ENCODE measurements at regions not wholly inside any gene's neighbourhood (a gene's known extent, or its start where the extent isn't known, plus 50 kb on each side); places are given as distances from the start of the nearest gene placed in this dataset.

DNA sequence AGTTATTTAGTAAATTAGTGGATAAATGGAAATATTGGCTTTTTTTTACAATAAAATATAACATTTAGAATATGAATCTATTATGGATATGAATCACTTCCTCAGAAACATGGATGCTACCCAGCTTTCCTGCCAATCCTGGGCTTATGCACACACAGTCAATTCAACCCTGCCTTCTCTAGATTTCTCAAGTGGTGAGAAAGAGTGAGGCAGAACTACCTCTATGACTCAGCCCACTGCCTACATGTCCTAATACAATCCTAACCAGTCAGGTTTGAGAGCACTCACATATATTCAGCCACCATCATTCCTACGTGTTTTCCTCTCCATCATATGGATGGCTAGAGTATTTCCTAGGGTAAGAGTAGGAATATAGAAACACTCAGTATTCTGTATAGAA is 91.1 kb upstream of the ANKRD50 start:
- H3K27me3 ChIP-seq (replicated peaks; ENCODE audit: insufficient read depth, low read depth, low read length, poor library complexity): no peaks in the 10 kb centered on the region
- DNase-seq (ENCODE audit: low spot score): no peak
- CTCF ChIA-PET: no interaction called here
- no peaks in the 10 kb centered on the region for H3K36me3 ChIP-seq (ENCODE audit: insufficient read depth, low read length, poor library complexity, severe bottlenecking)
- intact Hi-C loops (cut with micrococcal nuclease; ENCODE audit: unreplicated experiment): no loop called here
- POLR2A ChIA-PET (ENCODE audit: low non-redundant PET): no interaction called here
- no peak overlapping the region for H3K4me3 ChIP-seq (ENCODE audit: low read depth, low read length, poor library complexity, severe bottlenecking)
- TF ChIP-seq EZH2 (IDR thresholded peaks at IDR 0.05; ENCODE audit: borderline replicate concordance, low read depth, low read length, poor library complexity, severe bottlenecking): no peak
- TF ChIP-seq, protein P1, sequence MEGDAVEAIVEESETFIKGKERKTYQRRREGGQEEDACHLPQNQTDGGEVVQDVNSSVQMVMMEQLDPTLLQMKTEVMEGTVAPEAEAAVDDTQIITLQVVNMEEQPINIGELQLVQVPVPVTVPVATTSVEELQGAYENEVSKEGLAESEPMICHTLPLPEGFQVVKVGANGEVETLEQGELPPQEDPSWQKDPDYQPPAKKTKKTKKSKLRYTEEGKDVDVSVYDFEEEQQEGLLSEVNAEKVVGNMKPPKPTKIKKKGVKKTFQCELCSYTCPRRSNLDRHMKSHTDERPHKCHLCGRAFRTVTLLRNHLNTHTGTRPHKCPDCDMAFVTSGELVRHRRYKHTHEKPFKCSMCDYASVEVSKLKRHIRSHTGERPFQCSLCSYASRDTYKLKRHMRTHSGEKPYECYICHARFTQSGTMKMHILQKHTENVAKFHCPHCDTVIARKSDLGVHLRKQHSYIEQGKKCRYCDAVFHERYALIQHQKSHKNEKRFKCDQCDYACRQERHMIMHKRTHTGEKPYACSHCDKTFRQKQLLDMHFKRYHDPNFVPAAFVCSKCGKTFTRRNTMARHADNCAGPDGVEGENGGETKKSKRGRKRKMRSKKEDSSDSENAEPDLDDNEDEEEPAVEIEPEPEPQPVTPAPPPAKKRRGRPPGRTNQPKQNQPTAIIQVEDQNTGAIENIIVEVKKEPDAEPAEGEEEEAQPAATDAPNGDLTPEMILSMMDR (conservative IDR thresholded peaks at IDR 0.05; ENCODE audit: low read depth, low read length): no peak
- no peaks in the 10 kb centered on the region for H3K9me3 ChIP-seq (ENCODE audit: low read depth, low read length, poor library complexity, severe bottlenecking)
- no peaks in the 10 kb centered on the region for H3K4me1 ChIP-seq (ENCODE audit: insufficient read depth, low read length, poor library complexity, severe bottlenecking)
- BruUV-seq (replicated peaks): no TSS peak
- H3K27ac ChIP-seq (ENCODE audit: low read depth, low read length, poor library complexity, severe bottlenecking): no peak overlapping the region

DNA sequence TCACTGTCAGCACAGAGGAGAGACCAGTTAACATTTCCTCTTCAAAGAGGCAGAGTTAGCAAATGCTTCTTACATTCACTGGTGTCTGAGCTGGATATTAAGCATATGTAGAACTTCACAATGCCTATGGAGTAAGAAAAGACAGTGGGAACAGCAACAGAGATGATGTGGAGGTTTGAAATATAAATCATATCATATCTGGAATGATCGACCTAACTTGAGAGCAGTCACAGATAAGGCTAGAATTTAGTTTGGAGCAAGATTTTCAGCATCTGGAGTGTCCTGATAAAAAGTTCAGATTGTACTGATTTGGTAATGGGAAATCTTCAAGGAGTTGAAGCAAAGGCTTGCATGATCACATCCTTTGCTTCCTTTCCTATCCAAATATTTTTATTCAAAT is 90.5 kb upstream of the ANKRD50 start:
- Histone ChIP-seq H3K9me3 (ENCODE audit: low read depth, low read length, poor library complexity, severe bottlenecking) (no peaks in the 10 kb centered on the region), H3K27ac (ENCODE audit: low read depth, low read length, poor library complexity, severe bottlenecking) (no peak overlapping the region), H3K4me3 (ENCODE audit: low read depth, low read length, poor library complexity, severe bottlenecking) (no peak overlapping the region), H3K36me3 (ENCODE audit: insufficient read depth, low read length, poor library complexity, severe bottlenecking) (no peaks in the 10 kb centered on the region), H3K27me3 (replicated peaks; ENCODE audit: insufficient read depth, low read depth, low read length, poor library complexity) (no peaks in the 10 kb centered on the region), H3K4me1 (ENCODE audit: insufficient read depth, low read length, poor library complexity, severe bottlenecking) (no peaks in the 10 kb centered on the region)
- intact Hi-C loops (cut with micrococcal nuclease; ENCODE audit: unreplicated experiment): no loop called here
- ChIA-PET POLR2A (ENCODE audit: low non-redundant PET) (no interaction called here), CTCF (no interaction called here)
- TF ChIP-seq, protein P1 (conservative IDR thresholded peaks at IDR 0.05; ENCODE audit: low read depth, low read length): no peak
- TF ChIP-seq EZH2 (IDR thresholded peaks at IDR 0.05; ENCODE audit: borderline replicate concordance, low read depth, low read length, poor library complexity, severe bottlenecking): no peak
- DNase-seq (ENCODE audit: low spot score): no peak
- BruUV-seq (replicated peaks): no TSS peak

DNA sequence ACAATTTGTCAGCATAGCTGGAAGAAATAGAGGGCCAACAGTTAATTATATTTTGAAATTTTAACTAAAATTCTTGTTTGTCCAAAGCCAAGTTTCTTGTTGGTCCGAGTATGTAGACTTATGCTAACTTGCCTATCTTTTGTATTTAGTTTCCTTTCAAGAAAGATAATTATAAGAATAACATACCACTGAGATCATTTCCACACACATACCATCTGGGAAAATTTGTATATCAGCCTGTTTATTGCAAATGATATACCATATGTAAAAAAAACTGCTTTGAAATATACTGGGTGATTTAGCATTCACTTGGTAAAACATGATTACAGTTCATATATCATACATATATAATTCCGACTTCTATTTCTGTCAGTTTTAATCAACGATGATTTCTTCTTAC is 84.7 kb upstream of the ANKRD50 start:
- Histone ChIP-seq H3K4me3 (ENCODE audit: low read depth, low read length, poor library complexity, severe bottlenecking) (no peak overlapping the region), H3K36me3 (ENCODE audit: insufficient read depth, low read length, poor library complexity, severe bottlenecking) (no peaks in the 10 kb centered on the region), H3K27me3 (replicated peaks; ENCODE audit: insufficient read depth, low read depth, low read length, poor library complexity) (no peaks in the 10 kb centered on the region), H3K27ac (ENCODE audit: low read depth, low read length, poor library complexity, severe bottlenecking) (no peak overlapping the region), H3K4me1 (ENCODE audit: insufficient read depth, low read length, poor library complexity, severe bottlenecking) (no peaks in the 10 kb centered on the region), H3K9me3 (ENCODE audit: low read depth, low read length, poor library complexity, severe bottlenecking) (no peaks in the 10 kb centered on the region)
- BruUV-seq (replicated peaks): no TSS peak
- POLR2A ChIA-PET (ENCODE audit: low non-redundant PET): no interaction called here
- no peak for TF ChIP-seq EZH2 (IDR thresholded peaks at IDR 0.05; ENCODE audit: borderline replicate concordance, low read depth, low read length, poor library complexity, severe bottlenecking)
- TF ChIP-seq, protein P1 (conservative IDR thresholded peaks at IDR 0.05; ENCODE audit: low read depth, low read length): no peak
- CTCF ChIA-PET: no interaction called here
- intact Hi-C loops (cut with micrococcal nuclease; ENCODE audit: unreplicated experiment): no loop called here
- DNase-seq (ENCODE audit: low spot score): no peak

All from A673 (cell line).